Thoracic aorta (tissue), 2 donors: ENCODE measurements at regions not wholly inside any gene's neighbourhood (a gene's known extent, or its start where the extent isn't known, plus 50 kb on each side); places are given as distances from the start of the nearest gene placed in this dataset.

Experiments
- ATAC-seq: fragments of 150-250 bp; one replicate; pipeline ENCODE4 v1.8.0; 2017; ENCODE audit warnings: low read depth; ENCODE audit not compliant: insufficient number of reproducible peaks, low FRiP score
- DNase-seq: peaks from one replicate; pipeline ENCODE4 v3.0.0-alpha.2; 2020; ENCODE audit warnings: low spot score
- H3K27ac ChIP-seq, 2 donors: fragments of 200-600 bp; sonication (generic); 1 replicate in 1 of 2; 2 replicates in 1 of 2; pipeline ENCODE4 v1.5.1; 2016; ENCODE audit warnings: mild to moderate bottlenecking in 2 of 2, moderate library complexity in 2 of 2
- H3K27me3 ChIP-seq: fragments of 200-600 bp; sonication (generic); replicated peaks from 2 replicates; pipeline ENCODE4 v1.6.0; 2016; ENCODE audit warnings: mild to moderate bottlenecking; ENCODE audit not compliant: insufficient read depth
- H3K36me3 ChIP-seq: fragments of 200-600 bp; sonication (generic); one replicate; pipeline ENCODE4 v1.5.1; 2016
- H3K4me1 ChIP-seq, 2 donors: fragments of 200-600 bp; sonication (generic); 1 replicate in 1 of 2; 2 replicates in 1 of 2; pipeline versions ENCODE4 v1.5.1 to v1.6.0; 2016; ENCODE audit warnings: low read depth in 2 of 2, mild to moderate bottlenecking in 1 of 2; ENCODE audit not compliant: control insufficient read depth in 1 of 2
- H3K4me3 ChIP-seq: fragments of 200-600 bp; sonication (generic); 2 replicates; pipeline ENCODE4 v1.5.1; 2016; ENCODE audit warnings: mild to moderate bottlenecking
- H3K9me3 ChIP-seq: fragments of 200-600 bp; sonication (generic); 2 replicates; pipeline ENCODE4 v1.5.1; 2016
- CTCF ChIP-seq: fragments of 200-600 bp; sonication (generic); IDR thresholded peaks from one replicate; pipeline ENCODE4 v1.5.1; 2019; ENCODE audit warnings: antibody characterized with exemption

- Histone ChIP-seq H3K36me3 (no peaks in the 10 kb centered on the region), H3K4me3 (no peak overlapping the region), H3K9me3 (no peaks in the 10 kb centered on the region), H3K27me3 (no peaks in the 10 kb centered on the region), H3K4me1 (peaks cover 22 to 29% of the 10 kb centered on the region in 2 donors), H3K27ac (peak overlapping the region in 1 of 2 donors; percentile 91)
- no peak for TF ChIP-seq CTCF
- ATAC-seq (no peak), DNase-seq (no peak)
Observed at GRCh38 chr11:8812438-8812837, 98.6 kb upstream of the AKIP1 start.

DNA sequence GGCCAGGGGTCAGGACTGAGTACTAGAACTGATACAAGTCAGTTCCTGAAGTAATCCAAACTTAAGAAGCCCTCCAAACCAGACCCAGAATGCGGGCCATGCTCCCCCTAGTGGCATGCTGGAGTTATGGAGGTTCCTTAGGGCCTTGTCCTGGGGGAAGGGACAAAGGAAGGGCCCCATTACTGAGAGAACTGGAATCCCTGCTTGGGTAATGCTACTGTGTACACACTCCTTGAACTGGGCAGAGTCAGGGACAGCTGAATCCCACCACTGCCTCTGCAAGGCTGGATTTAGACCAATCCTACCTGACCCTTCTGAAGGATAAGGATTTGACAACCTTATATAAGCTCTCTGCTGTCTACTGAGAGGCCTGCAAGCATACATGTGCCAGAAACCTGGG, 97.3 kb upstream of the AKIP1 start:
- Histone ChIP-seq H3K4me1 (peaks cover 12 to 16% of the 10 kb centered on the region in 2 donors), H3K27ac (no peak overlapping the region), H3K4me3 (no peak overlapping the region), H3K9me3 (no peaks in the 10 kb centered on the region), H3K36me3 (no peaks in the 10 kb centered on the region), H3K27me3 (no peaks in the 10 kb centered on the region)
- ATAC-seq (no peak), DNase-seq (peak; percentile 26)
- peak; percentile 85 for TF ChIP-seq CTCF

- H3K36me3 ChIP-seq = no peaks in the 10 kb centered on the region
- H3K4me1 ChIP-seq = peaks cover 11% of the 10 kb centered on the region in 2 donors
- H3K27ac ChIP-seq = no peak overlapping the region
- no peak overlapping the region for H3K4me3 ChIP-seq
- no peak for TF ChIP-seq CTCF
- H3K27me3 ChIP-seq = no peaks in the 10 kb centered on the region
- ATAC-seq (no peak), DNase-seq (no peak)
- no peaks in the 10 kb centered on the region for H3K9me3 ChIP-seq
Observed at GRCh38 chr11:8814209-8814922, 96.6 kb upstream of the AKIP1 start.

DNA sequence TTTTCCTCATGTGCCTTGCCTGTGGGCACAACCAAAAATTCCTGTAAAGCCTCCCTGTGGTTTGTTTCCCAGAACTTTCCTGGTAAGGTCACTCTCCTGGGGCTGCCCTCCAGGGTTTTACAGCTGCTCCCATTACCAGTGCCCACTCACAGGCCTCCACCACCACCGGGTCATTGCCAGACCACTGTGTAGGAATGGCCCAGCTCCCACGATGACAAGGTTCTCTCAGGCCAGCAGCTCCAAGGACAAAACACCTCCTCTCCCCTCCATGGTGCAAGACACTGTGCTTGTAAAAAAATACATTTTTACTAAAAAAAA, 96.1 kb upstream of the AKIP1 start:
- Histone ChIP-seq H3K9me3 (no peaks in the 10 kb centered on the region), H3K36me3 (no peaks in the 10 kb centered on the region), H3K27me3 (no peaks in the 10 kb centered on the region), H3K27ac (no peak overlapping the region), H3K4me1 (peaks cover 11% of the 10 kb centered on the region in 2 donors), H3K4me3 (no peak overlapping the region)
- ATAC-seq = no peak
- no peak for TF ChIP-seq CTCF
- DNase-seq = no peak

DNA sequence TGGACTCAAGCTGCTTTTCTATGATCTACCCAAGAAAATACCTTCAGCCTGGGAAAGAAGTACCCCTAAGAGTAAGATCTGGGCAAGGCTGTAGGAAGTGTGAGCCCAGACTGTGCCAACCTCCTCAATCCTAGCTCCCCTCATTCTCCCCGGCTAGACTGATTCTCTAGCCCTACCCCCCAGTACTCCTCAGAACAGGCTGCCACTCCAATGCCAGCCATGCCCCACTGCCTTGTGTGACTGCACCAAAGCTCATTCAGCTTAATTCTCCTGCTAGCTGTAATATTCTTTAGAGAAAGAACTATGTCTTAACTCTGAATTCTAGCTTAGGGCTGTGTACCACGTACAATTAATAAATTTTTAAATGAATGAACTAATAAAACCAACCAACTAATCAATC, 92.6 kb upstream of the AKIP1 start:
- no peak for DNase-seq

More for the DNA sequence above, 92.6 kb upstream of the AKIP1 start:
- H3K27ac ChIP-seq = no peak overlapping the region
- ATAC-seq = no peak
- no peaks in the 10 kb centered on the region for H3K27me3 ChIP-seq
- no peaks in the 10 kb centered on the region for H3K36me3 ChIP-seq
- H3K9me3 ChIP-seq = no peaks in the 10 kb centered on the region
- H3K4me1 ChIP-seq = no peaks in the 10 kb centered on the region
- no peak for TF ChIP-seq CTCF
- no peak overlapping the region for H3K4me3 ChIP-seq
